ENCODE measurements at regions not wholly inside any gene's neighbourhood (a gene's known extent, or its start where the extent isn't known, plus 50 kb on each side); places are given as distances from the start of the nearest gene placed in this dataset.
"Not testable (repeated sequence)": the region's sequence is repeated elsewhere in the genome, so short reads cannot be mapped to it uniquely, and the experiment has no call there.

DNA sequence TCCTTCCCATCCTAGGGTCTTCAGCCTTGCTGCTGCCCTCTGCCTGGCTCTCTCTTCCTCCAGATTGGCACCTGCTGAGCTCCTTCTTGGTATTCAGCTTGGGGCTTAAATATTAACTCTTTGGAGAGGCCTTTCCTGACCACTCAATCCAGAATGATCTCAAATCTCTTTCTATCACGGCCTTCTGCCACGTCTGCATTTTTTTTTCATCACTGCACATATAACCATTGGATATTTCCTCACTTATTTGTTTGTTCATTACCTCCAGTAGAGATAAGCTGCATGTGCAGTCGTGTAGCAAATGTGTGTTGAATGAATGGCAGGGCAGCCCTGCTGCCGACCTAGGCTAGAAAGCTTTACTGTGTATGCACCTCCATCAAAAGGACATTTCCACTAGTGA, 51.6 kb upstream of the MPP7 start:
- DNase-seq, result no peak

DNA sequence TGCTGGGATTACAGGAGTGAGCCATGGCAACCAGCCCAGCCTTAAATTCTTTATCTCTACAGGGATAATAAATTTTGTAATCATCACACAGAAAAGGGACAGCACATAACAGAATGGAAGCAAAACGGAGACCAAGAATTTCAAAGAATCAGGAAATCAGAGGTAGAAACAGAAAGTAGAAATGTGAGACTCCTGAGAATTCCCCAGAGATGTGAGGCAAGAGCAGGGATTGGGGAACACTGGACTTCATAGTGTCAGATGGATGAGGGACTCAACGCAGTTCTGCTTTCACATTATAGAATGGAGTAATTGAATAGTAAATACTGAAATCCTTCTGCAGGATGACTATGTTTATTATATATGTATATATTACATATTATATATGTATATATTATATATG, 52.5 kb upstream of the MPP7 start:
- peak; percentile 72 to 82 (median 73) for DNase-seq

GRCh38 chr10:28359334-28359733, 56.5 kb upstream of the MPP7 start:
- no peak for DNase-seq

GRCh38 chr10:28360175-28360574, 57.3 kb upstream of the MPP7 start:
- DNase-seq, result no peak

DNA sequence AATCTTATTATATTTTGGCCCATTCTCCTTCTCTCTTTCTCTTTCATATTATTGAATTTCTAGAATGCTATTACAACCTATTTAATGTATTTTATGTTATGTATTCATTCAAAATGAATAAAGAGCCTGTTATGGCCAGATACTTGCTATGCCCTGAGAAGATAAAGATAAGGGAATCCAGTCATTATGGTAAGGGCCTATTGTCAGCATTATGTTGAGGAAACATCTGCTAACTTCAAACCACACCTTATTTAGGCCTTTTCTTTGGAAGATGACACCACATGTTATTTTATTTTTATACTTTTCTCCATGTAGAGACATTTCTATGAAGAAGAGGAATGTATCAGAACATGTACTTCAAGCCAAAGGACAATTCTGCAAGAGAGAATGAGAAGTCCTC, 60.5 kb upstream of the MPP7 start:
- no peak for DNase-seq

- no peak for DNase-seq
Measured at GRCh38 chr10:28365840-28366239, 63.0 kb upstream of the MPP7 start.

- DNase-seq, result no peak
Measured at GRCh38 chr10:28366994-28367393, 64.1 kb upstream of the MPP7 start.

GRCh38 chr10:28367413-28367812, 64.5 kb upstream of the MPP7 start:
- no peak for DNase-seq

- peak; percentile 80 to 91 (median 89) for DNase-seq
Measured at GRCh38 chr10:28367929-28368484, 65.1 kb upstream of the MPP7 start.

DNA sequence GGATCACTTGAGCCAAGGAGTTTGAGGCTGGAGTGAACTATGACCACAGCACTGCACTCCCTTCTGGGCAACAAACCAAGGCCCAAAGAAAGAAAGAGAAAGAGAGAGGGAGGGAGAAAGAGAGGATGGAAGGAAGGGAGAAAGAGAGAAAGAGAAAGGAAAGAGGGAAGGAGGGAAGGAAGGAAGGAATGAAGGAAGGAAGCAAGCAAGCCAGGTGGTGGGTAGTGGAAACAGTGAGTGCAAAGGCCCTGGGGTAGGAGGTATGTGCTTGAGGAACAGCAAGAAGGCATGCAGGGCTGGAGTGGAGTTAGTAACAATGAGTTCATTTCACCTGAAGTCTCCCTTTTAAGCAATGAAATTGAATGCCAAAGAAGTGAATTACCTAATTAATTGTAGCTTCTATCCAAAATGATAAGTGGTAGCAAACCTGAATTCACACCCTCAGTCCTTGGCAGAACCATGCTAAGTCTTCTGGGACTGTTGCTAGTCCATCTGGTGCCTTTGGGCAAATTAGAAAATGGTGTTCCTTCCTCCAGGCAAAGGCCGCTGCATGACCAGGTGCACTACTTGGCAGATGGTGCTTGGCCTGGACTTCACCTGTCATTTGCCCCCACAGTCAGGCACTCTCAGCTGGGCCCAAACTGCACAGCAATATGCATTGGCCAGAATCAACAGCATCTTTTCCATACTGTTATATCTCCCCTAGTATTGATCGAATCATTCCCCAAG, 67.4 kb upstream of the MPP7 start:
- no peak for DNase-seq

- not testable (repeated sequence) for DNase-seq
Measured at GRCh38 chr10:28371638-28372037, 68.8 kb upstream of the MPP7 start.

GRCh38 chr10:28374036-28374435, 71.2 kb upstream of the MPP7 start:
- no peak for DNase-seq

- DNase-seq, result peak; percentile 59 to 63 (median 61)
Measured at GRCh38 chr10:28375399-28376354, 72.8 kb upstream of the MPP7 start.

DNA sequence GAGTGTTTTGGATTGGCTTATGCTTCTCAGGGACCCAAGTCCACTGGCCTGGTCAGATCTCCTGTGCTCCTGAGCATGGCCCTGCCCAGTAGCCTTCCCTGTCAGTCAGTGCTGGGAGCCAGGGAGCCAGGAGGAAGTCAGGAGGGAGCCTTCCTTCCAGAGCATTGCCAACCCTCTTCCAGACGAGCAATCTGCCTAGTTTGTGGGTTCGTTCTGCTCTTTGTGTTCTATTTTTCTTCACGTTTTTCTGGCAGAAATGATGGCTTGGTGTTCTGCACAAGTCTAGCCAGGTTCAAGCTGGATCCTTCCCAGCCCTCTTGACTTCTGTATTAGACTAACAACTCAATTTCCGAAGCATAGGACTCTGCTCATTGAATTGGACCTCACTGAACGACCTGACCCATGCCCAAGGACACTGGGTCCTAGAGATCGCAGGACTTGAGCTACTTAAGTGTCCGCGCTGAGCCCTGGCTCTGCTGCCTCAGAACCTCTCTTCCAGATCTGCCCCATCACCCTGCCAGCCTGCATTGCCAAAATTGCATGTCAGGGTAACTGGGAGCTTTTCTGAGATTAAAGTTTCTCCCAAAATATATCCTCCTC, 76.2 kb upstream of the MPP7 start:
- no peak for DNase-seq

DNA sequence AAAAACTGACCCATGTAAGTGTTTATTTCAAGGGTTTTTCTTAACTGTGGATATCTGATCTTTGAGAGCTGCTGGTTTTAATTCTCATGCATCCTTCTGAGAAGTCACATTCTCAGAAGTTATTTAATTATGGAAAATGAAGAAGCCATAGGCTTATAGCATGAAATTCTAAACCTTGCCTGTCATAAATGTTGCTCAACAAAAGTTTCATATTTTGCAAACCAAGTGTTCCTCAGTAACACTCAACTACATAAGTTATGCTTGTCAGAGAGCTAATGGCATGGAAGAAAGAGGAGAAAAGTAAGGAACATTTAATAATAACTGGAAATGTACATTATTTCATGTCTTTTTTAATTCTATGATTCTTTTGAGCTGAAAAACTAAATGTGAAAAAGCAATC, 78.6 kb upstream of the MPP7 start:
- peak in 2 of 3 donors; percentile 49 to 52 for DNase-seq

DNA sequence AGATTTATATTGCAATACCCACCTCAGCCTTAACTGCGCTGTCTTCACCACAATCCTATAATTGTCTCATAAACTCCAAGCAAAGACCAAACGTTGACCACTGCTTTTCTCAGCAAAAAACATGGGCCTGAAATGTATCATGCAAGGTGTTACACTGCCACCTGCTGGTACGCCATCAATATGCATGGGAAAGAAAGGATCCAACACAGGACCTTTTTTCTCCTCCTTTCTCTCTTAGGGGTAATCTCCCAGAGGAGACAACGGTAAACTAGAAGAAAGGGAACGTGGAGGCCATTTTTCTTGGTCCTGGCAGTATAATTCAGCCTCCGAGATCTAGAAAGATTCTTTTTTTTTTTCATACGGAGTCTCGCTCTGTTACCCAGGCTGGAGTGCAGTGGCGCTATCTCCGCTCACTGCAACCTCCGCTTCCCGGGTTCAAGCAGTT, 79.1 kb upstream of the MPP7 start:
- peak; percentile 92 to 95 (median 93) for DNase-seq

DNA sequence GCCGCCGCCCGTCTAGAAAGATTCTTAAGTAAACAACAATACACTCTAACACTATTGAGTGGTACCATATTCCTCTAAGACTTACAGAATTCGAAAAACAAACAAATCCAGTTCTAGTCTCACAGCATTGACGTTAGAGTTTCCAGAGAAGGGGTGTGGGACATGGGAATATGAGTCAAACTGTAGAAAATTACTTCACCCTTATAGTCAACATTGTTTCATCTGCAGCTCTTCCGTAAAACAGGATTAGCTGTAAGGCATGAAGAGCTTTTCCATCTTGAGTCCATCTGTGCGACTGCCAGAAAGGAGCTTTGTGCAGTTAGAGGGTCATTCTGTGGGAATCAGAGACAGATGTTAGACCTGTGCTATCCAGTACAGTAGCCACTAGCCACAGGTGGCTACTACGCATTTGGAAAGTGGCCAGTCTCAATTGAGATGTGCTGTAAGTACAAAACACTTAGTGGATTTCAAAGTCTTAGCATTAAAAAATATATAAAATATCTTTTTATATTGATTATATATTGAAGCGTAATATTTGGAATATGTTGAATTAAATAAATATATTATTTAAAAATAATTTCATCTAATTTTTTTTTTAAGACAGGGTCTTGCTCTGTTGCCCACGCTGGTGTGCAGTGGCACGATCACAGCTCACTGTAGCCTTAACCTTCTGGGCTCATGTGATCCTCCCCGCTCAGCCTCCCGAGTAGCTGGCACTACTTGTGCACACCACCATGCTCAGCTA, 79.8 kb upstream of the MPP7 start:
- no peak for DNase-seq

DNA sequence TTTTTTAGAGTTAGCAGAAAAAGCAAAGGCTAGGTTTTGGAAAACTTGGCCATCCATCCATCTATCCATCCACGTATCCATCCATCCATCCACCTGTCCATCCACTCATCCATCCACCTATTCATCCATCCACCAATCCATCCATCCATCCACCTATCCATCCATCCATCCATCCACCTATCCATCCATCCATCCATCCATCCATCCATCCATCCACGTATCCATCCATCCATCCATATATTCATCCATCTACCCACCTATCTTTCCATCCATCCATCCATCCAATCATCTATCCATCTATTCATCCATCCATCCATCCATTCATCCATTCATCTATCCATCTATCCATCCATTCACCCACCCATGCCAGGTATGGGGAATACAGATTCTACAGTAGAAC, 81.7 kb upstream of the MPP7 start:
- no peak for DNase-seq

DNA sequence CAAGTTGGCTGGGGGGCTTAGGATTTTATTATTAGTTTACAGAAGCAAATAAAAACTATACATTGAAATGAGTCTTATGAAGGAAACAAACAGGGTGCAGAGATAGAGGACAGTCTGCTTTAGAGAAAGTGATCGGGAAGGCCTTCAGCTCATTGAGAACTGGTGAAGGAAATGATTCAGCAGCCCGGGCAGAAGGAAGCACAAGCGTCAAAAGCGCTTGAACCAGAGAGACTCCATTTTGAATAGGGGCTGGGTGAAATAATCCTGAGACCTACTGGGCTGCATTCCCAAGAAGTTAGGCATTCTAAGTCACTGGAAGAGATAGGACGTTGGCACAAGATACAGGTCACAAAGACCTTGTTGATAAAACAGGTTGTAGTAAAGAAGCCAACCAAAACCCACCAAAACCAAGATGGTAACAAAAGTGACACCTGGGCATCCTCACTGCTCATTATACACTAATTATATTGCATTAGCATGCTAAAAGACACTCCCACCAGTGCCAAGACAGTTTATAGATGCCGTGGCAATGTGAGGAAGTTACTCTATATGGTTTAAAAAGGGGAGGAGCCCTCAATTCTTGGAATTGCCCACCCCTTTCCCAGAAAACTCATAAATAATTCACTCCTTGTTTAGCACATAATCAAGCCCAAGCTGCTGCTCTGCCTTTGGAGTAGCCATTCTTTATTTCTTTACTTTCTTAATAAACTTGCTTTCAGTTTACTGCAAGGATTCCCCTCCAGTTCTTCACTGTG, 83.1 kb upstream of the MPP7 start:
- DNase-seq, result no peak

GRCh38 chr10:28386503-28386868, 83.6 kb upstream of the MPP7 start:
- DNase-seq, result no peak

DNA sequence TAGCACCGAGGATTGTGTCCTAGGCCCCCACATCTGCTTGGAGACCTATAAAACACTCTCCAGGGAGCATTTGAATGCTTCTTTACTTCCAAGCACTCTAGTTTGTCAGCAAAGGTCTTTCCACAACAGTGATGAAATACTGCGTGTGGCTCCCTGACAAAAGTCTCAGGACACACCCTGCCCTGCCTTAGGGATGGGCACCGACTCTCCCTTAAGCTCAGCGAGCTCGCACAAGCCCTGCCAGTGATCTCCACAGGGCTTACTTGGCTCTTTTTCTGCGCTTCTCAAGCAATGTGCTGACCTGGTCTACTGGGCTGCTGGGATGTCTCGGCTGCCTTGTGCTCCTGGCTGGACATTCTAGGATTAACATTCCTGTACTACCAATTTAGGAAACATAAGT, 84.3 kb upstream of the MPP7 start:
- DNase-seq, result no peak

DNA sequence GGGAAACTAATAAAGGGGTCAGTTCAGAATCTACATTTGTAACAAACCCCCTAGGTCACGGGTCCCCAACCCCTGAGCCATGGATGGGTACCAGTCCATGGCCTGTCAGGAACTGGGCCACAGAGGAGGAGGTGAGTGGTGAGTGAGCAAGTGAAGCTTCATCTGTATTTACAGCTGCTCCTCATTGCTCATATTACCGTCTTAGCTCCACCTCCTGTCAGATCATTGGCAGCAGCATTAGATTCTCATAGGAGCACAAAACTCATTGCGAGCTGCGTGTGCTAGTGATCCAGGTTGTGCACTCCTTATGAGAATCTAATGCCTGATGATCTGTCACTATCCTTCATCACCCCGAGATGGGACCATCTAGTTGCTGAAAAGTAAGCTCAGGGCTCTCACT, 88.4 kb upstream of the MPP7 start:
- no peak for DNase-seq

Measured in suppressor macrophage treated with lipopolysaccharide for 1 hour (primary cell).